Fibroblast of lung (primary cell): ENCODE measurements at regions not wholly inside any gene's neighbourhood (a gene's known extent, or its start where the extent isn't known, plus 50 kb on each side); places are given as distances from the start of the nearest gene placed in this dataset.

Experiments used
- DNase-seq, 2 donors: peaks; one replicate each; pipeline versions ENCODE4 v3.0.0 to v3.0.0-alpha.2; 2010; ENCODE audit warnings: low read depth in 2 of 2
- H2AFZ ChIP-seq: 2 replicates; pipeline ENCODE4 v1.5.1; 2012; ENCODE audit warnings: low read length, control low read depth, inconsistent platforms
- H3K27ac ChIP-seq: 2 replicates; pipeline ENCODE4 v1.5.1; 2011; ENCODE audit warnings: low read length, control low read depth; ENCODE audit not compliant: insufficient read depth
- H3K27me3 ChIP-seq: 2 replicates; pipeline ENCODE4 v1.5.1; 2011; ENCODE audit warnings: mild to moderate bottlenecking, low read length; ENCODE audit not compliant: control insufficient read depth, insufficient read depth
- H3K36me3 ChIP-seq: 2 replicates; pipeline ENCODE4 v1.5.1; 2011; ENCODE audit warnings: low read length; ENCODE audit not compliant: control insufficient read depth, insufficient read depth
- H3K4me1 ChIP-seq: 2 replicates; pipeline ENCODE4 v1.5.1; 2011; ENCODE audit warnings: low read length; ENCODE audit not compliant: control insufficient read depth, insufficient read depth; ENCODE audit errors: extremely low read depth
- H3K4me2 ChIP-seq: 2 replicates; pipeline ENCODE4 v1.5.1; 2011; ENCODE audit warnings: low read length, control low read depth; ENCODE audit not compliant: insufficient read depth; ENCODE audit errors: extremely low read depth
- H3K4me3 ChIP-seq, 4 experiments: fragments of 200-600 bp in 1 of 4; sonication (generic) in 1 of 4; replicated peaks in 1 of 4; 2 replicates each; pipeline ENCODE4 v1.5.1; 2011 to 2016; ENCODE audit warnings: low read length in 4 of 4, low read depth in 3 of 4, mild to moderate bottlenecking in 3 of 4, control low read depth in 2 of 4, inconsistent platforms in 1 of 4, mixed read lengths in 1 of 4; ENCODE audit not compliant: insufficient read depth in 1 of 4; ENCODE audit errors: control extremely low read depth in 1 of 4
- H3K79me2 ChIP-seq: 2 replicates; pipeline ENCODE4 v1.5.1; 2012; ENCODE audit warnings: mild to moderate bottlenecking, low read length, inconsistent platforms; ENCODE audit not compliant: control insufficient read depth, insufficient read depth
- H3K9ac ChIP-seq: 2 replicates; pipeline ENCODE4 v1.5.1; 2011; ENCODE audit warnings: mild to moderate bottlenecking, low read length, control low read depth; ENCODE audit not compliant: insufficient read depth
- H3K9me3 ChIP-seq: 2 replicates; pipeline ENCODE4 v1.5.1; 2012; ENCODE audit warnings: low read depth, low read length; ENCODE audit not compliant: control insufficient read depth, insufficient read depth
- H4K20me1 ChIP-seq: 2 replicates; pipeline ENCODE4 v1.5.1; 2011; ENCODE audit warnings: low read length; ENCODE audit not compliant: control insufficient read depth, insufficient read depth; ENCODE audit errors: extremely low read depth
- CTCF ChIP-seq, 2 donors: IDR thresholded peaks in 1 of 2; conservative IDR thresholded peaks in 1 of 2; 1 replicate in 1 of 2; 2 replicates in 1 of 2; pipeline ENCODE4 v1.5.1; 2011 to 2012; ENCODE audit warnings: low read length in 2 of 2, control low read depth in 1 of 2, inconsistent platforms in 1 of 2, low read depth in 1 of 2, mild to moderate bottlenecking in 1 of 2
- EZH2 ChIP-seq: IDR thresholded peaks from 2 replicates; pipeline ENCODE4 v1.5.1; 2012; ENCODE audit warnings: low read length, control low read depth, mild to moderate bottlenecking; ENCODE audit errors: missing control alignments

GRCh38 chr18:38221476-38222100 is 656.0 kb upstream of the CELF4 start:
- no peaks in the 10 kb centered on the region for H3K9me3 ChIP-seq
- DNase-seq = no peak
- H3K4me2 ChIP-seq = no peak overlapping the region
- no peak overlapping the region for H3K27ac ChIP-seq
- no peaks in the 10 kb centered on the region for H4K20me1 ChIP-seq
- H3K36me3 ChIP-seq = no peaks in the 10 kb centered on the region
- H3K4me1 ChIP-seq = no peaks in the 10 kb centered on the region
- no peak for TF ChIP-seq CTCF (conservative IDR thresholded peaks at IDR 0.05 in 1 of 2, IDR thresholded peaks at IDR 0.05 in 1 of 2; ENCODE audit: low read depth in 1 of 2, low read length in 2 of 2)
- TF ChIP-seq EZH2 = no peak
- H3K4me3 ChIP-seq = no peak overlapping the region
- no peak overlapping the region for H3K9ac ChIP-seq
- H2AFZ ChIP-seq = no peak overlapping the region
- H3K79me2 ChIP-seq = no peaks in the 10 kb centered on the region
- no peaks in the 10 kb centered on the region for H3K27me3 ChIP-seq

DNA sequence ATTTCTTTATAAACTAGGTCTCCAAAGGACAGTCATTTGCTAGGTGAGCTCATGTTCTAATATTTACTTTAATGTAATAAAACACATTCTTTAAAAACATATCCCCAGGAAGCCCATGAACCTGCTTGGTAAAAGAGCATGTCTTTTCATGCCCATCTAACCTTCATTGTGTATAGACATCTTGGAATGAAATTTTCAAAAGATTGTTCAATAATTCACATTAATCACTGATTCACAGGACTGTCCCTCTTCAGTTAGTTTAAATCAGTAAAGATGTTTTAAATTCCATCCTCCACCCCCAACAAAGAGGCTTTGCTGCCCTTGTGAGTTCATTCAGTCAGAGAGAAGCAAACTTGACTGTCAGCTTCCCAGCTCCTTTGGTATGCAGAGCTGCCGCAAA is 633.4 kb upstream of the CELF4 start:
- Histone ChIP-seq H3K27ac (no peak overlapping the region), H3K36me3 (no peaks in the 10 kb centered on the region), H3K4me3 (no peak overlapping the region), H3K79me2 (no peaks in the 10 kb centered on the region), H3K27me3 (no peaks in the 10 kb centered on the region), H3K4me1 (no peaks in the 10 kb centered on the region), H4K20me1 (no peaks in the 10 kb centered on the region), H3K4me2 (no peak overlapping the region), H3K9ac (no peak overlapping the region), H2AFZ (no peak overlapping the region), H3K9me3 (no peaks in the 10 kb centered on the region)
- DNase-seq = no peak
- no peak for TF ChIP-seq CTCF (conservative IDR thresholded peaks at IDR 0.05 in 1 of 2, IDR thresholded peaks at IDR 0.05 in 1 of 2; ENCODE audit: low read depth in 1 of 2, low read length in 2 of 2)
- no peak for TF ChIP-seq EZH2

DNA sequence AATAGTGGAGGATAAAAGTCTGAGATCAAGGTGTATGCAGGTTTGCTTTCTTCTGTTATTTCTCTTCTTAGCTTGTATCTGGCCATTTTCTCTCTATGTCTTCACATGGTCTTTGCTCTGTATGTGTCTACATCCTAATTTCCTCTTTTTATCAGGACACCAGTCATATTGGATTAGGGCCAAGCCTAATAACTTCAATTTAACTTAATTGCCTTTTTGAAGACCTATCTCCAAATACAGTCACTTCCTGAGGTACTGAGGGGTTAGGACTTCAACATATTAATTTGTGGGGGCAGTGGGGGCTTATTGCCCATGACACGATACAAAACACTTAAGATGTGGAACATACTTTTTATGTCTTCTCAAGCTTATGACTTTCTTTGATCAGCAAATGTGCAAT is 632.9 kb upstream of the CELF4 start:
- no peaks in the 10 kb centered on the region for H3K27me3 ChIP-seq
- no peaks in the 10 kb centered on the region for H3K79me2 ChIP-seq
- H3K4me2 ChIP-seq = no peak overlapping the region
- H2AFZ ChIP-seq = no peak overlapping the region
- no peak overlapping the region for H3K4me3 ChIP-seq
- no peak overlapping the region for H3K27ac ChIP-seq
- TF ChIP-seq EZH2 = no peak
- no peak for TF ChIP-seq CTCF (conservative IDR thresholded peaks at IDR 0.05 in 1 of 2, IDR thresholded peaks at IDR 0.05 in 1 of 2; ENCODE audit: low read depth in 1 of 2, low read length in 2 of 2)
- no peak overlapping the region for H3K9ac ChIP-seq
- no peak for DNase-seq
- no peaks in the 10 kb centered on the region for H3K36me3 ChIP-seq
- no peaks in the 10 kb centered on the region for H3K4me1 ChIP-seq
- H3K9me3 ChIP-seq = no peaks in the 10 kb centered on the region
- no peaks in the 10 kb centered on the region for H4K20me1 ChIP-seq
